HS-27A (cell line): ENCODE measurements at regions not wholly inside any gene's neighbourhood (a gene's known extent, or its start where the extent isn't known, plus 50 kb on each side); places are given as distances from the start of the nearest gene placed in this dataset.
A peak's percentile ranks its signal among the peaks of the same experiment; 100 is the strongest.

Source experiments
- DNase-seq: peaks from one replicate; pipeline ENCODE4 v3.0.0-alpha.2; 2012; ENCODE audit warnings: low read depth, missing footprints

GRCh38 chr13:83592095-83592494 is 290.2 kb downstream of the SLITRK1 start:
- no peak for DNase-seq

GRCh38 chr13:83589814-83590213 is 292.5 kb downstream of the SLITRK1 start:
- no peak for DNase-seq

DNA sequence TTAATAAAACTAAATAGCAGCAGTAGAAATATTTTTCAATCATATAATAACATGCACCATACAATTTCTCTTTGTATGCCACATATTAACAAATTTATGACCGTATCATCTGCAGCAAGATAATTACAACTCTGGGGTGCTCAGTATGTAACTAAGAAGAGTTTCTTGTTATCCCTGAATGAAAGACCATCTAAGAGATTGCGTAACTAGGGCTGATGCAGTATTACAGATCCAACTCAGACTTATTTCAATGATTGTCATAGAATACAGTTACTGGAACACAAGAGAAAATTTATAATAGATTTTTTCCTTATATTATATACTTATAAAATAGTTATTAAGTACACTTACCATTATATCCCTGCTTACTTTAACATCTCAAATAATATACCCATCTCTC is 305.1 kb downstream of the SLITRK1 start:
- no peak for DNase-seq

DNA sequence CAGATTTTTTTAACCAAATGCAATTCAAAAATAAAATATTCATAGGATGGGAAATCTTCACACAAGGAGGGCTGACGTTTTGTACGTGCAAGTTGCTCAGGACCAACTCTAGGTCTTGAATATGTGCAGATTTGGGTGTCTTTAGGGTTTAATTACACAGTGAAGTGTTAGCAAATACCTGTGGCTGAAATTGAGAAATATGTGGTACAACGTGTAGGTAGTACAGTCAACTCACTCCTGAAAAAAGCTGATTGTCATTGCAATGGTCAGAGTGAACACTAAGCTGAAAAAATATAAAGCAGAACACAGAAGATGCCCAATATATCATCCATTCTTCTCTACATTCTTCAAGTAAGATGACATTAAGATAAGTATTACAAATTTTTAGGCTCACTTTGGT is 314.3 kb downstream of the SLITRK1 start:
- no peak for DNase-seq

- no peak for DNase-seq
These were observed 318.8 kb downstream of the SLITRK1 start for GRCh38 chr13:83563499-83563898.

DNA sequence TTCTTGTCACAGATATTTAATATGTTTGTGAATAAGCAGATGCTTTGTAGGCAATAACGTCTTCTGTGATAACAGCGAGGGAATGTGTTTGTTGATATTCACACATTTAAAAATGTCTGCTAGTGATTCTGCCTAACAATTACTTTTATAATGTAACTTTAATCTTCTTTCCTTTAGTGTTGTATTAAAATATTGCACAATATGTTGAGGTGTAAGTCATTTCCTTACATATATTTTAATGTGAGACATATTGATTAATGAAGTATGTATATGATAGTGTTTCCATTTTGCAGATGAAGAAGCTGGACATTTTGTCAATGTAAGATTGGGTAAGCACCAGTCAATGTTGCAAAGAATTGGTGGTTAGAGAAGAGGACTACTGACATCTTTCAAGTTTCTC is 324.4 kb downstream of the SLITRK1 start:
- DNase-seq: no peak

DNA sequence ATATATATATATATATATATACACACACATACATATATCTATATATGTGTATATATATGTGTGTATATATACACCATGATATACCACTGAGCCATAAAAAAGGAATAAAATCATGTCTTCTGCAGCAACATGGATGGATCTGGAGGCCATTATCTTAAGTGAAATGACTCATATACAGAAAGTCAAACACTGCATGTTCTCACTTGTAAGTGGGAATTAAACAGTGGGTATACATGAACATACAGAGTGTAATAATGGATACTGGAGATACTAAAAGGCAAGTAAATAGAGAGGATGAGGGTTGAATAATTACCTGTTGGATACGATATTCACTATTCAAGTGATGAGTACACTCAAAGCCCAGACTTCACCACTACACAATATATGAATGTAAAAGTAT is 332.6 kb downstream of the SLITRK1 start:
- DNase-seq: no peak

- no peak for DNase-seq
These were observed 335.2 kb downstream of the SLITRK1 start for GRCh38 chr13:83547043-83547442.

DNA sequence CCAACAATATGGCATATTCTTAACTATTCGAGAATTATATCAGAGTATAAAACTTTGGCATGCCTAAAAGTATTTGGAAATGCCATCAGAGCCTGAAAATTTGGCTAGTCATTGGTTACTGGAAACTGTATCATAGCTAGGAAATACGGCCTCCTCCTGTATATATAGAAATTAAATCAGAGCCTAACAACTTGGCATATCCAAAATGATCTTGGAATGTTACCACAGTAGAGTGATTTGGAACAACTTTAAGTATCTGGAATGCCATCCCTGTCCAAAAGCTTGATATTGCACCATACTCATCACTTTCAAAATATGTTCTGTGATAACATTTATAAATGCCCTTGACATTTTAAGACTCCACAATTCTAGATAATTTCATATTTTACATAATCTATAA is 335.8 kb downstream of the SLITRK1 start:
- peak; percentile 34 for DNase-seq

GRCh38 chr13:83538636-83539035 is 343.6 kb downstream of the SLITRK1 start:
- no peak for DNase-seq

- DNase-seq: no peak
These were observed 345.3 kb downstream of the SLITRK1 start for GRCh38 chr13:83536941-83537340.

GRCh38 chr13:83536153-83536552 is 346.1 kb downstream of the SLITRK1 start:
- DNase-seq: no peak

DNA sequence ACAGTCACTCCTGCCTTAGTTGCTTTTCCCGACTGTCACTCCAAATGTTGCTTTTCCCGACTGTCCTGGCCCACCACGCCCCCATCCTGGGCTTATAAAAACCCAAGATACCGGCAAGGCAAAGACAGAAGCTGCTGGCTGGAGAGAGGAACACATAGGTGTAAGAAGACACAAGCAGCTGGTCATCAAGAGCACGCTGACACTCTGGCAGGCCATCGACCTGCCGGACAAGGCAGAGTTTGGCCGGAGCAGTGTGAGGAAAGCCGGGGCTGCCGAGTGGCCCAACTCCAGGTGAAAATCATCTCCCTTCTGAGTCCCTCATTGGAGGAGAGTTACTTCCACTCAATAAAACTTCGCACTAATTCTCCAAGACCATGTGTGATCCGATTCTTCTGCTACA is 349.5 kb downstream of the SLITRK1 start:
- no peak for DNase-seq

- no peak for DNase-seq
These were observed 351.3 kb downstream of the SLITRK1 start for GRCh38 chr13:83531022-83531421.

DNA sequence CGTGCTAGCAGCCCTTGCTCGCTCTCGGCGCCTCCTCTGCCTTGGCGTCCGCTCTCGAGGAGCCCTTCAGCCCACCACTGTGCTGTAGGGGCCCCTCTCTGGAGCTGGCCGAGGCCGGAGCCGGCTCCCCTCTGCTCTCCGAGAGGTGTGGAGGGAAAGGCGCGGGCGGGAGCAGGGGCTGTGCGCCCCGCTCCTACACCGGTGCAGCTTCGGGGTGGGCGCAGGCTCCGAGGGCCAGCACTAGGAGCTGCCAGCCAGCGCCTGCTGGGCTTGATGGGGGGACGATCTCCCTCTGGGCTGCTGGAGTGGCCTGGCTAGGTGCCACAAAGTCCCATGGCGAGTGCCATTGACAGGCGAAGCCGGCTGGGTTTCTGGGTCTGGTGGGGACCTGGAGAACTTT is 365.5 kb downstream of the SLITRK1 start:
- no peak for DNase-seq

GRCh38 chr13:83515268-83516015 is 366.8 kb downstream of the SLITRK1 start:
- DNase-seq: no peak

- no peak for DNase-seq
These were observed 373.4 kb downstream of the SLITRK1 start for GRCh38 chr13:83508771-83509301.

DNA sequence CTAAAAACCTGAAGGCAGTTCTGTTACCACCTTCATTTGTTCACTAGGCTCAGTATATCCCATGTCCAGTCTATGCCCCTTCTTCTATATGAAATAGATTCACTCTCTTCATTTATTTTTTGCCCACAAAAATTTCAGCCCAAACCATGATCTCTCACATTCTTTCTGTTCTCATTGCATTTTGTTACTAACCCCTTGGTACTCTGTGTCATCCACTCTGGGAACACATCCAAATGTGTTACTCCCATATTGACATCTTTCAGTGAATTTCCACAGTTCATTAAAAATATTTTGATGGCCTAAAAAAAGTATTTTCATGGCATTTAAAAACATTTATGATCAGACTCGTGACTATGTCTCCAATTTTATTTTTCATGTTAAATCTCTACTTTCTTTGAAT is 378.9 kb downstream of the SLITRK1 start:
- no peak for DNase-seq

DNA sequence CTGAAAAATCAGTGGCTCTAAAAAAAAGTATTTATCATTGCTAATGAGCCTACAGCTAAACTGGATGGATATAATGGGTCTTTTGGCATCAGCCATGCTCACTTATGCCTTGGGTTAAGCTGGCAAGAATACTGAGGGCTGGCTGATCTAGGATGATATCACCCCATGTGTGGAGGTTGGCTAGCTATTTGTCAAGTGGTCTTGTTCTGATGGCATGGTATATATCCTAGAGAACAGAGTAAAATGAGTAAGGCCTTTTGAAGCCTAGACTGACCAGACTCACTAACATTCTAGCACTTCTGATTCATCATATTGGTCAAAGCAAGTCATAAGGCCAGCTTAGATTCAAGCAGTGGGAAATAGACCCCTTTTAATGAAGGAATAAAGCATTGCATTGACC is 383.0 kb downstream of the SLITRK1 start:
- DNase-seq: no peak

DNA sequence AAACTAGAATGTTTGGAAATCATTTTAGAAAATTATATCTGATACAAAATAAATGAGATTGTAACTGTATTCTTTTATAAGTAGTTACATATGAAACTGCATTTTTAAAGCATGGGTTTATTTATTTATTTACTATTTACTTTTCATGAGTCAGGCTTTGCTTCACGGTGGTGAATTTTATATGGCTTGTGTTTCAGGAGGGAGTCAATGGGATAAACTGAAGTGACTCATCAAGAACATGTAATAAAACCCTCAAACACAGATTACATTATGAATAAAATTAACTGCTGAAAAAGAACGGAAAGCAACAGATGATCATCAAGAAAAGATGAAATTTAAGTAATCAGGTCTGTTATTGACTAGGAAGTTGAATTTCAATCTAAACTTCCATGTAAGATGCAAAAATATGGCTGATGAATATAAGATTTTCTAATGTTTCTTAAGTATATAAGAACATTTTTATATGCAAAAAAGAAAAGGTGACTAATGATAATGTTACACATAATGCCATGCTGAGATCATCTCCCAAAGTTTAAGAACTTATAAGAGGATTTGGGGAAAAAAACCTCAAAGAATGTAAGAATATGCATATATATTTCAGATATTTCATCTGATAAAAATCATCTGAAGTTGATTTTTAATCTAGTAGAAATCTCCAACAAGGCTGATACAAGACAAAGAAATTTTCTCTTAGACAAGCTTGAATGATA is 383.6 kb downstream of the SLITRK1 start:
- no peak for DNase-seq

DNA sequence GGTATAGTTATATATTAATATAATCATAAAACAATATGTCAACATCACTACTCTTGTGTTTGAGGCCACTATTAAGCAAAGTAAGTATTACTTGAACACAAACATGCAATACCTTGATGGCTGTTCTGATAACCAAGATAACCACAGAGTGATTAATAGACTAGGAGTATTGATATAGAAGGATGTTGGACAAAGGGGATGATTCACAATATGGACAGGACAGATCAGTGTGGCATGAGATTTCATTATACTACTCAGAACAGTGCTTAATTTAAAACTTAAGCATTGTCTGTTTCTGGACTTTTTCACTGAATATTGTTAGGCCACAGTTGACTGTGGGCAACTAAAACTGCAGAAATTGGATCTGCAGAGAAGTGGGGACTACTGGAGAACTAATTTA is 384.2 kb downstream of the SLITRK1 start:
- no peak for DNase-seq

DNA sequence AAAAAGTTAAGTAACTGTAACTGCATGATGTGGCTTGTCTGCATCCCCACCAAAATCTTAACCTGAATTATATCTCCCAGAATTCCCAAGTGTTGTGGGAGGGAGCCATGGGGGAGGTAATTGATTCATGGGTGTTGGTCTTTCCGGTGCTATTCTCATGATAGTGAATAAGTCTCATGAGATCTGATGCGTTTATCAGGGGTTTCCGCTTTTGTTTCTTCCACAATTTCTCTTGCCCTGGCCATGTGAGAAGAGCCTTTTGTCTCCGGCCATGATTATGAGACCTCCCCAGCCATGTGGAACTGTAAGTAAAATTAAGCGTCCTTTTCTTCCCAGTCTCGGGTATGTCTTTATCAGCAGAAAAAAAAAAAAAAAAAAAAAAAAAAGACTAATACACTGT is 385.8 kb downstream of the SLITRK1 start:
- DNase-seq: no peak

DNA sequence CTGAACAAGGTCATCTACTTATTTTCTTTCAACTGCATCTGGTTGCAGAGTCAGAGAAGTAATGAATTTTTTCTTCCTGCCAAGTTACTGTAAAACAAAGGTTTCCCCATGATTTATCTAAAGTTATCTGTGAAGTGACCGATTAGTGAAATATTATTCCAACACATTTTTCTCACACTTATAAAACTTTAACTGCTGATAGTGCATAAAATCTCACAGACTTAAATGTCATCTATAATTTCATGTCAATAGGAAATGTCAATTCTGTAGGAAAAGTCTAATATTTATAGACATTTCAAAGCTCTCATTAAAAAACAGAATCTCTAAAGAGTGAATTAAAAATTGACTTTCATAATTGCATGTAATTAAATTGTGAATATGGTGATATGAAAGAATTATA is 397.2 kb downstream of the SLITRK1 start:
- no peak for DNase-seq

- DNase-seq: no peak
These were observed 411.3 kb downstream of the SLITRK1 start for GRCh38 chr13:83471011-83471410.
